CD4-positive, alpha-beta T cell (primary cell): ENCODE measurements at regions not wholly inside any gene's neighbourhood (a gene's known extent, or its start where the extent isn't known, plus 50 kb on each side); places are given as distances from the start of the nearest gene placed in this dataset.

ENCODE experiments used
- ATAC-seq: fragments of 200-7000 bp; cut with Tn5 transposase; one replicate; pipeline ENCODE4 v1.10.0; 2022; ENCODE audit warnings: mild to moderate bottlenecking; ENCODE audit not compliant: poor library complexity
- CTCF ChIA-PET: fragments of 350-600 bp; sonication (Branson Sonifier 250); formaldehyde crosslinking; loops from one replicate; lab custom pipeline; 2021; ENCODE audit warnings: antibody characterized with exemption, inconsistent platforms; lab: Charles Lee
- POLR2A ChIA-PET: fragments of 350-600 bp; sonication (Branson Sonifier 250); formaldehyde crosslinking; loops from one replicate; lab custom pipeline; 2021; ENCODE audit warnings: antibody characterized with exemption, inconsistent platforms; lab: Charles Lee
- DNase-seq, 14 experiments: peaks; one replicate each; pipeline ENCODE4 v3.0.0-alpha.2; 2013 to 2020; ENCODE audit warnings: mixed read lengths in 2 of 14
- H3K27ac ChIP-seq, 2 donors: one replicate each; pipeline versions ENCODE4 v1.5.1 to v1.7.0; 2013; ENCODE audit warnings: low read length in 2 of 2, low read depth in 1 of 2, mild to moderate bottlenecking in 1 of 2
- H3K27me3 ChIP-seq, 2 experiments: 1 replicate in 1 of 2; 2 replicates in 1 of 2; pipeline versions ENCODE4 v1.6.1 to v1.7.0; 2013; ENCODE audit warnings: low read length in 2 of 2, control low read depth in 1 of 2, mild to moderate bottlenecking in 1 of 2, moderate library complexity in 1 of 2; ENCODE audit not compliant: insufficient read depth in 2 of 2, control insufficient read depth in 1 of 2
- H3K36me3 ChIP-seq: one replicate; pipeline ENCODE4 v1.6.1; 2013; ENCODE audit warnings: low read length, control low read depth; ENCODE audit not compliant: insufficient read depth
- H3K4me1 ChIP-seq: one replicate; pipeline ENCODE4 v1.6.1; 2013; ENCODE audit warnings: low read length, control low read depth; ENCODE audit not compliant: insufficient read depth
- H3K4me3 ChIP-seq: one replicate; pipeline ENCODE4 v1.5.1; 2013; ENCODE audit warnings: mild to moderate bottlenecking, low read length, moderate library complexity
- H3K9me3 ChIP-seq, 2 experiments: 1 replicate in 1 of 2; 2 replicates in 1 of 2; pipeline versions ENCODE4 v1.6.1 to v1.7.0; 2013; ENCODE audit warnings: low read length in 2 of 2, mild to moderate bottlenecking in 2 of 2, control low read depth in 1 of 2, moderate library complexity in 1 of 2; ENCODE audit not compliant: control insufficient read depth in 1 of 2, insufficient read depth in 1 of 2
- H3K27ac Mint-ChIP-seq: one replicate; pipeline ENCODE4 v1.8.0; 2020; ENCODE audit warnings: mixed read lengths
- H3K27me3 Mint-ChIP-seq: one replicate; pipeline ENCODE4 v1.8.0; 2021; ENCODE audit warnings: mixed read lengths
- H3K36me3 Mint-ChIP-seq: one replicate; pipeline ENCODE4 v1.8.0; 2021; ENCODE audit warnings: low read depth, mixed read lengths
- H3K4me1 Mint-ChIP-seq: one replicate; pipeline ENCODE4 v1.8.0; 2021; ENCODE audit warnings: low read depth, mixed read lengths
- H3K4me3 Mint-ChIP-seq: one replicate; pipeline ENCODE4 v1.8.0; 2020; ENCODE audit warnings: mild to moderate bottlenecking, mixed read lengths
- H3K9me3 Mint-ChIP-seq: one replicate; pipeline ENCODE4 v1.8.0; 2020; ENCODE audit warnings: mixed read lengths
- CTCF ChIP-seq: fragments of 200-600 bp; IDR thresholded peaks from one replicate; pipeline ENCODE4 v1.8.0; 2022; ENCODE audit warnings: antibody characterized with exemption, mild to moderate bottlenecking
- intact Hi-C, 2 experiments: fragments of 100-400 bp; cut with DNase I in 1 of 2; cut with micrococcal nuclease in 1 of 2; formaldehyde crosslinking; loops; one replicate each; pipeline versions ENCODE4 v1.15.1 to v1.9.0; 2023 to 2025; cut with DNase I, micrococcal nuclease

GRCh38 chr12:97982684-97983083 lies 520.1 kb downstream of the RMST start:
- no peak overlapping the region for H3K4me3 Mint-ChIP-seq

GRCh38 chr12:97983796-97984195 lies 521.2 kb downstream of the RMST start:
- H3K4me3 Mint-ChIP-seq = no peak overlapping the region
- ChIA-PET CTCF (no interaction called here), POLR2A (no interaction called here)
- no peaks in the 10 kb centered on the region for H3K36me3 Mint-ChIP-seq
- peaks cover 0 to 10% of the 10 kb centered on the region in 2 experiments for H3K9me3 ChIP-seq
- no peak overlapping the region for H3K4me3 ChIP-seq
- no peak for ATAC-seq
- no peak for DNase-seq
- peaks cover 7% of the 10 kb centered on the region for H3K9me3 Mint-ChIP-seq
- no peak for TF ChIP-seq CTCF
- H3K36me3 ChIP-seq = no peaks in the 10 kb centered on the region
- no peak overlapping the region for H3K27ac ChIP-seq
- no peaks in the 10 kb centered on the region for H3K4me1 ChIP-seq
- H3K4me1 Mint-ChIP-seq = no peaks in the 10 kb centered on the region
- no peak overlapping the region for H3K27ac Mint-ChIP-seq
- intact Hi-C loops = no loop called here
- H3K27me3 ChIP-seq = no peaks in the 10 kb centered on the region
- no peaks in the 10 kb centered on the region for H3K27me3 Mint-ChIP-seq

More at GRCh38 chr12:97982684-97983083, 520.1 kb downstream of the RMST start:
- CTCF ChIA-PET = no interaction called here
- Mint-ChIP-seq H3K27ac (no peak overlapping the region), H3K27me3 (no peaks in the 10 kb centered on the region), H3K4me1 (no peaks in the 10 kb centered on the region), H3K9me3 (peaks cover 7% of the 10 kb centered on the region), H3K36me3 (no peaks in the 10 kb centered on the region)
- POLR2A ChIA-PET = no interaction called here
- ATAC-seq (no peak), DNase-seq (no peak)
- Histone ChIP-seq H3K4me1 (no peaks in the 10 kb centered on the region), H3K4me3 (no peak overlapping the region), H3K27me3 (no peaks in the 10 kb centered on the region), H3K27ac (no peak overlapping the region), H3K9me3 (peaks cover 0 to 10% of the 10 kb centered on the region in 2 experiments), H3K36me3 (no peaks in the 10 kb centered on the region)
- TF ChIP-seq CTCF = no peak
- intact Hi-C loops = no loop called here

GRCh38 chr12:97984436-97984835 lies 521.8 kb downstream of the RMST start:
- no peak for TF ChIP-seq CTCF
- Mint-ChIP-seq H3K4me1 (no peaks in the 10 kb centered on the region), H3K4me3 (no peak overlapping the region), H3K36me3 (no peaks in the 10 kb centered on the region), H3K9me3 (peaks cover 7% of the 10 kb centered on the region), H3K27me3 (no peaks in the 10 kb centered on the region), H3K27ac (no peak overlapping the region)
- Histone ChIP-seq H3K27me3 (no peaks in the 10 kb centered on the region), H3K36me3 (no peaks in the 10 kb centered on the region), H3K4me1 (no peaks in the 10 kb centered on the region), H3K27ac (no peak overlapping the region), H3K4me3 (no peak overlapping the region), H3K9me3 (peaks cover 0 to 10% of the 10 kb centered on the region in 2 experiments)
- POLR2A ChIA-PET = no interaction called here
- intact Hi-C loops = no loop called here
- ATAC-seq (no peak), DNase-seq (no peak)
- CTCF ChIA-PET = interaction anchor here (1.8 kb wide), 1 partner anchor 32 kb away, joined by 6 read pairs; no protein-coding TSS in a partner anchor
